CD14-positive monocyte (primary cell): ENCODE measurements at regions not wholly inside any gene's neighbourhood (a gene's known extent, or its start where the extent isn't known, plus 50 kb on each side); places are given as distances from the start of the nearest gene placed in this dataset.

Source experiments
- DNase-seq, 3 donors: peaks; one replicate each; pipeline ENCODE4 v3.0.0-alpha.2; 2011 to 2022
- H2AFZ ChIP-seq: 2 replicates; pipeline ENCODE4 v1.6.0; 2012; ENCODE audit warnings: mild to moderate bottlenecking, low read depth, low read length, inconsistent platforms; ENCODE audit not compliant: insufficient read depth, poor library complexity, severe bottlenecking
- H3K27ac ChIP-seq, 2 donors: 1 replicate in 1 of 2; 2 replicates in 1 of 2; pipeline ENCODE4 v1.5.1; 2012 to 2013; ENCODE audit warnings: low read length in 2 of 2, control low read depth in 1 of 2, inconsistent platforms in 1 of 2, low read depth in 1 of 2, mild to moderate bottlenecking in 1 of 2
- H3K27me3 ChIP-seq, 2 donors: one replicate each; pipeline versions ENCODE4 v1.6.0 to v1.6.1; 2011 to 2013; ENCODE audit warnings: low read length in 2 of 2; ENCODE audit not compliant: control insufficient read depth in 2 of 2, insufficient read depth in 2 of 2
- H3K36me3 ChIP-seq, 2 donors: replicated peaks in 1 of 2; 1 replicate in 1 of 2; 2 replicates in 1 of 2; pipeline versions ENCODE4 v1.5.1 to v1.6.1; 2012 to 2013; ENCODE audit warnings: low read length in 2 of 2, control low read depth in 1 of 2, inconsistent platforms in 1 of 2, mild to moderate bottlenecking in 1 of 2; ENCODE audit not compliant: insufficient read depth in 2 of 2, control insufficient read depth in 1 of 2
- H3K4me1 ChIP-seq, 2 donors: 1 replicate in 1 of 2; 2 replicates in 1 of 2; pipeline versions ENCODE4 v1.5.1 to v1.6.1; 2012 to 2013; ENCODE audit warnings: low read length in 2 of 2, control low read depth in 1 of 2, inconsistent platforms in 1 of 2, mild to moderate bottlenecking in 1 of 2, moderate library complexity in 1 of 2; ENCODE audit not compliant: insufficient read depth in 2 of 2, control insufficient read depth in 1 of 2
- H3K4me2 ChIP-seq: replicated peaks from 2 replicates; pipeline ENCODE3; 2012; ENCODE audit warnings: low read length, moderate library complexity, mild to moderate bottlenecking; ENCODE audit not compliant: poor library complexity, severe bottlenecking; ENCODE audit errors: extremely low read depth
- H3K4me3 ChIP-seq, 3 experiments: fragments of 200-600 bp in 1 of 3; sonication (generic) in 1 of 3; replicated peaks in 1 of 3; 1 replicate in 2 of 3; 2 replicates in 1 of 3; pipeline ENCODE4 v1.5.1; 2011 to 2013; ENCODE audit warnings: low read length in 3 of 3, mild to moderate bottlenecking in 3 of 3, control low read depth in 2 of 3, low read depth in 2 of 3, inconsistent platforms in 1 of 3, moderate library complexity in 1 of 3
- H3K79me2 ChIP-seq: 2 replicates; pipeline ENCODE4 v1.6.0; 2012; ENCODE audit warnings: mild to moderate bottlenecking, control low read depth, inconsistent platforms, low read length, moderate library complexity; ENCODE audit not compliant: insufficient read depth
- H3K9ac ChIP-seq: 2 replicates; pipeline ENCODE4 v1.6.0; 2017; ENCODE audit warnings: low read length, mild to moderate bottlenecking; ENCODE audit not compliant: insufficient read depth, poor library complexity, severe bottlenecking
- H3K9me3 ChIP-seq, 2 donors: replicated peaks in 1 of 2; 1 replicate in 1 of 2; 2 replicates in 1 of 2; pipeline versions ENCODE4 v1.5.1 to v1.6.1; 2012 to 2013; ENCODE audit warnings: low read length in 2 of 2, control low read depth in 1 of 2; ENCODE audit not compliant: control insufficient read depth in 1 of 2, insufficient read depth in 1 of 2
- H4K20me1 ChIP-seq: 2 replicates; pipeline ENCODE4 v1.6.0; 2012; ENCODE audit warnings: mild to moderate bottlenecking, low read length, control low read depth, moderate library complexity; ENCODE audit not compliant: insufficient read depth
- H3K27ac Mint-ChIP-seq, 7 donors: one replicate each; pipeline ENCODE4 v1.8.0; 2020; ENCODE audit warnings: mild to moderate bottlenecking in 7 of 7, mixed read lengths in 7 of 7, moderate library complexity in 6 of 7, inconsistent platforms in 2 of 7
- H3K27me3 Mint-ChIP-seq, 3 donors: one replicate each; pipeline ENCODE4 v1.8.0; 2021 to 2022; ENCODE audit warnings: low read depth in 3 of 3, mild to moderate bottlenecking in 3 of 3, mixed read lengths in 3 of 3, moderate library complexity in 3 of 3, inconsistent platforms in 1 of 3
- H3K36me3 Mint-ChIP-seq, 2 donors: one replicate each; pipeline ENCODE4 v1.8.0; 2020; ENCODE audit warnings: mixed read lengths in 2 of 2, inconsistent platforms in 1 of 2, mild to moderate bottlenecking in 1 of 2
- H3K4me1 Mint-ChIP-seq: one replicate; pipeline ENCODE4 v1.8.0; 2020; ENCODE audit warnings: mild to moderate bottlenecking, mixed read lengths
- H3K4me3 Mint-ChIP-seq, 2 donors: one replicate each; pipeline ENCODE4 v1.8.0; 2020; ENCODE audit warnings: mild to moderate bottlenecking in 2 of 2, mixed read lengths in 2 of 2, moderate library complexity in 1 of 2
- H3K9me3 Mint-ChIP-seq, 7 donors: one replicate each; pipeline ENCODE4 v1.8.0; 2020 to 2022; ENCODE audit warnings: mixed read lengths in 7 of 7, mild to moderate bottlenecking in 6 of 7, moderate library complexity in 6 of 7, inconsistent platforms in 2 of 7
- CTCF ChIP-seq: fragments of 200-600 bp; IDR thresholded peaks from one replicate; pipeline ENCODE4 v1.8.0; 2022; ENCODE audit warnings: antibody characterized with exemption, mild to moderate bottlenecking
- WGBS: methylation state at CpG from one replicate; pipeline ENCODE4 v1.1.5; 2013; ENCODE audit warnings: missing lambda C conversion rate; ENCODE audit not compliant: insufficient coverage; 5-methylcytosine and 5-hydroxymethylcytosine counted together
- intact Hi-C, 2 donors: fragments of 100-400 bp; cut with micrococcal nuclease; formaldehyde crosslinking; loops; one replicate each; pipeline versions ENCODE4 v1.15.0 to v1.15.1; 2023

GRCh38 chr7:16368885-16369284 lies 52.5 kb downstream of the CRPPA start:
- no peaks in the 10 kb centered on the region for H3K79me2 ChIP-seq
- Mint-ChIP-seq H3K27ac (no peak overlapping the region), H3K27me3 (no peaks in the 10 kb centered on the region), H3K36me3 (no peaks in the 10 kb centered on the region), H3K9me3 (peaks cover 0 to 9% (median 6%) of the 10 kb centered on the region in 7 donors), H3K4me1 (no peaks in the 10 kb centered on the region), H3K4me3 (no peak overlapping the region)
- no peak overlapping the region for H3K4me3 ChIP-seq
- intact Hi-C loops = no loop called here
- H3K9me3 ChIP-seq = no peaks in the 10 kb centered on the region
- no peaks in the 10 kb centered on the region for H3K36me3 ChIP-seq
- H4K20me1 ChIP-seq = no peaks in the 10 kb centered on the region
- H3K9ac ChIP-seq = no peak overlapping the region
- WGBS = no CpG with 5 or more reads among the region's 3 CpGs
- no peak overlapping the region for H2AFZ ChIP-seq
- no peaks in the 10 kb centered on the region for H3K27me3 ChIP-seq
- no peak for DNase-seq
- no peaks in the 10 kb centered on the region for H3K4me1 ChIP-seq
- no peak overlapping the region for H3K4me2 ChIP-seq
- no peak overlapping the region for H3K27ac ChIP-seq
- TF ChIP-seq CTCF = no peak

- no CpG with 5 or more reads among the region's 1 CpG for WGBS
- Mint-ChIP-seq H3K9me3 (peaks cover 0 to 9% (median 6%) of the 10 kb centered on the region in 7 donors), H3K4me3 (no peak overlapping the region), H3K4me1 (no peaks in the 10 kb centered on the region), H3K27ac (no peak overlapping the region), H3K36me3 (no peaks in the 10 kb centered on the region), H3K27me3 (no peaks in the 10 kb centered on the region)
- H2AFZ ChIP-seq = no peak overlapping the region
- TF ChIP-seq CTCF = no peak
- no peak overlapping the region for H3K4me2 ChIP-seq
- H3K79me2 ChIP-seq = no peaks in the 10 kb centered on the region
- intact Hi-C loops = no loop called here
- no peaks in the 10 kb centered on the region for H3K27me3 ChIP-seq
- H3K9me3 ChIP-seq = no peaks in the 10 kb centered on the region
- H3K36me3 ChIP-seq = no peaks in the 10 kb centered on the region
- no peak overlapping the region for H3K9ac ChIP-seq
- no peak for DNase-seq
- no peak overlapping the region for H3K27ac ChIP-seq
- no peaks in the 10 kb centered on the region for H4K20me1 ChIP-seq
- H3K4me3 ChIP-seq = no peak overlapping the region
- H3K4me1 ChIP-seq = no peaks in the 10 kb centered on the region
Measured at GRCh38 chr7:16367115-16367514, 54.2 kb downstream of the CRPPA start.
